Glutamatergic neuron (in vitro differentiated cells): ENCODE measurements at regions not wholly inside any gene's neighbourhood (a gene's known extent, or its start where the extent isn't known, plus 50 kb on each side); places are given as distances from the start of the nearest gene placed in this dataset.

Experiments used
- DNase-seq: peaks from one replicate; pipeline ENCODE4 v3.0.0; 2022
- H3K27ac Mint-ChIP-seq: one replicate; pipeline ENCODE4 v1.8.0; 2020; ENCODE audit warnings: mild to moderate bottlenecking, mixed read lengths, inconsistent platforms; ENCODE audit not compliant: unreplicated experiment
- H3K27me3 Mint-ChIP-seq: one replicate; pipeline ENCODE4 v1.8.0; 2020; ENCODE audit warnings: mild to moderate bottlenecking, moderate library complexity, mixed read lengths, inconsistent platforms; ENCODE audit not compliant: unreplicated experiment
- H3K36me3 Mint-ChIP-seq: one replicate; pipeline ENCODE4 v1.8.0; 2020; ENCODE audit warnings: mild to moderate bottlenecking, mixed read lengths, inconsistent platforms; ENCODE audit not compliant: unreplicated experiment
- H3K4me1 Mint-ChIP-seq: one replicate; pipeline ENCODE4 v1.8.0; 2020; ENCODE audit warnings: mild to moderate bottlenecking, low read depth, mixed read lengths, inconsistent platforms; ENCODE audit not compliant: unreplicated experiment
- H3K4me3 Mint-ChIP-seq: one replicate; pipeline ENCODE4 v1.8.0; 2020; ENCODE audit warnings: mild to moderate bottlenecking, mixed read lengths, inconsistent platforms; ENCODE audit not compliant: unreplicated experiment
- H3K9me3 Mint-ChIP-seq: one replicate; pipeline ENCODE4 v1.8.0; 2020; ENCODE audit warnings: mild to moderate bottlenecking, moderate library complexity, mixed read lengths, inconsistent platforms; ENCODE audit not compliant: unreplicated experiment
- CTCF ChIP-seq: fragments of 200-600 bp; sonication (generic); IDR thresholded peaks from one replicate; pipeline ENCODE4 v1.5.0; 2021; ENCODE audit not compliant: partially characterized antibody, unreplicated experiment

GRCh38 chr7:41478187-41478586 is 224.7 kb downstream of the INHBA start:
- H3K9me3 Mint-ChIP-seq, result no peaks in the 10 kb centered on the region
- no peak for TF ChIP-seq CTCF
- DNase-seq, result no peak
- H3K4me3 Mint-ChIP-seq, result no peak overlapping the region
- H3K27me3 Mint-ChIP-seq, result no peaks in the 10 kb centered on the region
- no peaks in the 10 kb centered on the region for H3K4me1 Mint-ChIP-seq
- no peak overlapping the region for H3K27ac Mint-ChIP-seq
- H3K36me3 Mint-ChIP-seq, result no peaks in the 10 kb centered on the region

GRCh38 chr7:41476460-41476803 is 226.5 kb downstream of the INHBA start:
- DNase-seq, result no peak
- H3K27me3 Mint-ChIP-seq, result no peaks in the 10 kb centered on the region
- no peaks in the 10 kb centered on the region for H3K36me3 Mint-ChIP-seq
- no peak overlapping the region for H3K27ac Mint-ChIP-seq
- H3K9me3 Mint-ChIP-seq, result no peaks in the 10 kb centered on the region
- no peak for TF ChIP-seq CTCF
- no peak overlapping the region for H3K4me3 Mint-ChIP-seq
- no peaks in the 10 kb centered on the region for H3K4me1 Mint-ChIP-seq

GRCh38 chr7:41475801-41476459 is 227.0 kb downstream of the INHBA start:
- Mint-ChIP-seq H3K9me3 (no peaks in the 10 kb centered on the region), H3K4me3 (no peak overlapping the region), H3K27me3 (no peaks in the 10 kb centered on the region), H3K27ac (no peak overlapping the region), H3K4me1 (no peaks in the 10 kb centered on the region), H3K36me3 (no peaks in the 10 kb centered on the region)
- no peak for TF ChIP-seq CTCF
- DNase-seq, result no peak

- no peak overlapping the region for H3K27ac Mint-ChIP-seq
- no peaks in the 10 kb centered on the region for H3K4me1 Mint-ChIP-seq
- no peaks in the 10 kb centered on the region for H3K9me3 Mint-ChIP-seq
- H3K36me3 Mint-ChIP-seq, result no peaks in the 10 kb centered on the region
- H3K27me3 Mint-ChIP-seq, result no peaks in the 10 kb centered on the region
- no peak overlapping the region for H3K4me3 Mint-ChIP-seq
- no peak for TF ChIP-seq CTCF
- DNase-seq, result no peak
These were observed 230.3 kb downstream of the INHBA start for GRCh38 chr7:41472427-41473125.

GRCh38 chr7:41470081-41470480 is 232.8 kb downstream of the INHBA start:
- no peak for DNase-seq
- no peak overlapping the region for H3K27ac Mint-ChIP-seq
- H3K9me3 Mint-ChIP-seq, result no peaks in the 10 kb centered on the region
- TF ChIP-seq CTCF, result no peak
- no peak overlapping the region for H3K4me3 Mint-ChIP-seq
- no peaks in the 10 kb centered on the region for H3K36me3 Mint-ChIP-seq
- no peaks in the 10 kb centered on the region for H3K4me1 Mint-ChIP-seq
- H3K27me3 Mint-ChIP-seq, result no peaks in the 10 kb centered on the region
